ENCODE measurements at regions not wholly inside any gene's neighbourhood (a gene's known extent, or its start where the extent isn't known, plus 50 kb on each side); places are given as distances from the start of the nearest gene placed in this dataset.

DNA sequence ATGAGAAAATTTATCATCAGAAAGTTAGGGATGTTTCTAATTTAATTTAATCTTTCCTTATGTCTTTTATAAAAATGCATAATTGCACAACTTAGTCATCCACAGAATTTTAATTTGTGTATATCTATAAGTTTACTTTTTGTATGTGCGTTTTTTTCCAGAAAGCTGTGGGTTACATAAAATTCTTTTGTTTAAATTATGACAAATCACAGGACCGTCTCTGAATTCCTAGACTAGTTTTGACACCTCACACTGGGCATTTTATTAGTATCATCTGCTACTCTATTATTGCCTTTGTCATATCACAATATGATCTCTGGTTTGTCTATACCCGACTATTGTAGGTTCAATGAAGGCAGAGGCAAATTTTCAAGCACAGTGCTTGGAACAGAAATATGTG, 482.4 kb upstream of the SEMA3D start:
- H3K4me3 ChIP-seq (IDR thresholded peaks at IDR 0.05; ENCODE audit: insufficient read depth, low read depth, low read length), result no peak overlapping the region
- no peaks in the 10 kb centered on the region for H3K79me2 ChIP-seq (ENCODE audit: insufficient read depth, low read depth)
- H3K4me2 ChIP-seq, result no peak overlapping the region
- H3K27ac ChIP-seq, result no peak overlapping the region
- no peak overlapping the region for H3K9ac ChIP-seq
- no peaks in the 10 kb centered on the region for H3K36me3 ChIP-seq (ENCODE audit: insufficient read depth)
- H3K4me1 ChIP-seq (ENCODE audit: low read depth, poor library complexity, severe bottlenecking), result no peaks in the 10 kb centered on the region
- TF ChIP-seq, protein P1, sequence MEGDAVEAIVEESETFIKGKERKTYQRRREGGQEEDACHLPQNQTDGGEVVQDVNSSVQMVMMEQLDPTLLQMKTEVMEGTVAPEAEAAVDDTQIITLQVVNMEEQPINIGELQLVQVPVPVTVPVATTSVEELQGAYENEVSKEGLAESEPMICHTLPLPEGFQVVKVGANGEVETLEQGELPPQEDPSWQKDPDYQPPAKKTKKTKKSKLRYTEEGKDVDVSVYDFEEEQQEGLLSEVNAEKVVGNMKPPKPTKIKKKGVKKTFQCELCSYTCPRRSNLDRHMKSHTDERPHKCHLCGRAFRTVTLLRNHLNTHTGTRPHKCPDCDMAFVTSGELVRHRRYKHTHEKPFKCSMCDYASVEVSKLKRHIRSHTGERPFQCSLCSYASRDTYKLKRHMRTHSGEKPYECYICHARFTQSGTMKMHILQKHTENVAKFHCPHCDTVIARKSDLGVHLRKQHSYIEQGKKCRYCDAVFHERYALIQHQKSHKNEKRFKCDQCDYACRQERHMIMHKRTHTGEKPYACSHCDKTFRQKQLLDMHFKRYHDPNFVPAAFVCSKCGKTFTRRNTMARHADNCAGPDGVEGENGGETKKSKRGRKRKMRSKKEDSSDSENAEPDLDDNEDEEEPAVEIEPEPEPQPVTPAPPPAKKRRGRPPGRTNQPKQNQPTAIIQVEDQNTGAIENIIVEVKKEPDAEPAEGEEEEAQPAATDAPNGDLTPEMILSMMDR (conservative IDR thresholded peaks at IDR 0.05; ENCODE audit: low read depth, low read length), result no peak
- H3K27me3 ChIP-seq (ENCODE audit: insufficient read depth, low read depth), result no peaks in the 10 kb centered on the region
- no peak overlapping the region for H2AFZ ChIP-seq (ENCODE audit: low read depth)
- H4K20me1 ChIP-seq (ENCODE audit: insufficient read depth), result no peaks in the 10 kb centered on the region

DNA sequence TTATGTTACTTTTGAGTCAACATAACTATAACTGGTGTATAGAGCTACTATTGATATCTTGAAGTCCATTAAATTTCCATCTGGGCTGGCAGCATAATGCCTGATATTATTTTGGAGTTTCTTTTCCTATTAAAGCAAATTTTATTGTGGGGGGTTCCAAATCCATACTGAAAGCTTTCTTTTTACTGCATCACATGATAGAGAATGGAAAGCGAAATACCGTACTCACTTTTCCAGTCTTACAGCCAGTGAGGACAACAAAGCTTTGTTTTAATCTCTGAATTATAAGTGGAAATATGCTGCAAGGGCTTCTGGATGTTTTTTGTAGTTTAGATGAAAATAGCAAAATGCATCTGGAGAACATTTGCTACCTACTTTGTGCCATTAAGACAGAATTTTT, 477.5 kb upstream of the SEMA3D start:
- H4K20me1 ChIP-seq (ENCODE audit: insufficient read depth), result no peaks in the 10 kb centered on the region
- no peak overlapping the region for H3K4me3 ChIP-seq (IDR thresholded peaks at IDR 0.05; ENCODE audit: insufficient read depth, low read depth, low read length)
- H3K27me3 ChIP-seq (ENCODE audit: insufficient read depth, low read depth), result no peaks in the 10 kb centered on the region
- no peaks in the 10 kb centered on the region for H3K4me1 ChIP-seq (ENCODE audit: low read depth, poor library complexity, severe bottlenecking)
- H2AFZ ChIP-seq (ENCODE audit: low read depth), result no peak overlapping the region
- no peak overlapping the region for H3K9ac ChIP-seq
- H3K27ac ChIP-seq, result no peak overlapping the region
- H3K4me2 ChIP-seq, result no peak overlapping the region
- TF ChIP-seq, protein P1 (conservative IDR thresholded peaks at IDR 0.05; ENCODE audit: low read depth, low read length), result no peak
- H3K79me2 ChIP-seq (ENCODE audit: insufficient read depth, low read depth), result no peaks in the 10 kb centered on the region
- no peaks in the 10 kb centered on the region for H3K36me3 ChIP-seq (ENCODE audit: insufficient read depth)

DNA sequence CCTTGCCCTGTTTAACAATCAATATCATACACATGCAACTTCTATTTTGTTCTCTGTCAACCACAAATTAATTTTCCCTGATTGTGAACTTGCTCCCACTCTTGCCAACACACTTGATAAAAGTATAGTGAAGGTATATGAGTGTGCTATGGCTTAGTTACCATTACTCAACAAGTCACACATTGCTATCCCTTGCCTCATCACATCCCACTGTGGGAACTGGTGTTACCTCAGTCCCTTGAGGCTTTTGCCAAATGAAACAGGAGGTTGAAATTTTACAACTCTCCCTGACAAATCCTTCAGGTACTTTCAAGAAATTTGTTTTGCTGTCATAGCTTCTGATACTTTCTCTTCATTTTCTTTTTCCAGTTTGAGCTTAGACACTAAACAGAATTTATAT, 472.5 kb upstream of the SEMA3D start:
- H3K9ac ChIP-seq, result no peak overlapping the region
- no peak overlapping the region for H3K27ac ChIP-seq
- no peaks in the 10 kb centered on the region; the same call in 1 of the 2 replicates for H3K36me3 ChIP-seq (ENCODE audit: insufficient read depth)
- no peaks in the 10 kb centered on the region for H3K4me1 ChIP-seq (ENCODE audit: low read depth, poor library complexity, severe bottlenecking)
- no peaks in the 10 kb centered on the region for H4K20me1 ChIP-seq (ENCODE audit: insufficient read depth)
- H2AFZ ChIP-seq (ENCODE audit: low read depth), result no peak overlapping the region
- no peak overlapping the region for H3K4me2 ChIP-seq
- H3K4me3 ChIP-seq (IDR thresholded peaks at IDR 0.05; ENCODE audit: insufficient read depth, low read depth, low read length), result no peak overlapping the region
- TF ChIP-seq, protein P1 (conservative IDR thresholded peaks at IDR 0.05; ENCODE audit: low read depth, low read length), result no peak
- no peaks in the 10 kb centered on the region for H3K79me2 ChIP-seq (ENCODE audit: insufficient read depth, low read depth)
- H3K27me3 ChIP-seq (ENCODE audit: insufficient read depth, low read depth), result no peaks in the 10 kb centered on the region

DNA sequence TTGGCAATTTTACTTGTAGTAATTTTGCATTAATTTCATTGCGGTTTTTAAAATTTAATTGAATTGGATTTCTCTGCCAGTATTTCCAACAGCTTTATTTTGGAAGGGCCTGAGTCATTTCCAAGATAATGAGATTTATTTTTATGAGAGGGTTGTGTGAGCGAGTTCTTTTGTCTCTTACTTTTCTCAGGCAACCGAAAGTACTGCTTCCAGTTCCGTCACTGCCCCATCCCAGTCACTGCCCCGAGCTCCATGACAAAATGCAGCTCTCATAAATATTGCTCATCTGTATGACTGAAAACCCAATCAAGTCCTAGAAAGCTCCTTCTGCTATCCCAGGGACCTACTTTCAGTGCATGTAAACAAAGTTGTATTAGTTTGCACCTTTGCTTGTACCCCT, 468.4 kb upstream of the SEMA3D start:
- H3K27me3 ChIP-seq (ENCODE audit: insufficient read depth, low read depth), result no peaks in the 10 kb centered on the region
- TF ChIP-seq, protein P1 (conservative IDR thresholded peaks at IDR 0.05; ENCODE audit: low read depth, low read length), result no peak
- H3K9ac ChIP-seq, result no peak overlapping the region
- H3K4me3 ChIP-seq (IDR thresholded peaks at IDR 0.05; ENCODE audit: insufficient read depth, low read depth, low read length), result no peak overlapping the region
- H2AFZ ChIP-seq (ENCODE audit: low read depth), result no peak overlapping the region
- no peaks in the 10 kb centered on the region for H3K4me1 ChIP-seq (ENCODE audit: low read depth, poor library complexity, severe bottlenecking)
- no peaks in the 10 kb centered on the region for H4K20me1 ChIP-seq (ENCODE audit: insufficient read depth)
- H3K79me2 ChIP-seq (ENCODE audit: insufficient read depth, low read depth), result no peaks in the 10 kb centered on the region
- no peak overlapping the region for H3K4me2 ChIP-seq
- no peak overlapping the region for H3K27ac ChIP-seq
- H3K36me3 ChIP-seq (ENCODE audit: insufficient read depth), result no peaks in the 10 kb centered on the region; the same call in 1 of the 2 replicates
